COR-L47 (cell line): ENCODE measurements at regions not wholly inside any gene's neighbourhood (a gene's known extent, or its start where the extent isn't known, plus 50 kb on each side); places are given as distances from the start of the nearest gene placed in this dataset.
A peak's percentile ranks its signal among the peaks of the same experiment; 100 is the strongest.
"Not testable (repeated sequence)": the region's sequence is repeated elsewhere in the genome, so short reads cannot be mapped to it uniquely, and the experiment has no call there.

Experiments
- DNase-seq: peaks from one replicate; lab custom pipeline; 2025; lab: John Stamatoyannopoulos, UW

GRCh38 chr1:146883190-146883589 lies 54.9 kb upstream of the NBPF12 start:
- not testable (repeated sequence) for DNase-seq

- DNase-seq: not testable (repeated sequence)
These were observed 57.0 kb upstream of the NBPF12 start for GRCh38 chr1:146881096-146881495.

- not testable (repeated sequence) for DNase-seq
These were observed 74.3 kb upstream of the NBPF12 start for GRCh38 chr1:146863799-146864319.

- DNase-seq: not testable (repeated sequence)
These were observed 85.0 kb upstream of the NBPF12 start for GRCh38 chr1:146853147-146853546.

- DNase-seq: not testable (repeated sequence)
These were observed 87.7 kb upstream of the NBPF12 start for GRCh38 chr1:146850352-146850889.

- not testable (repeated sequence) for DNase-seq
These were observed 99.4 kb upstream of the NBPF12 start for GRCh38 chr1:146838725-146839124.

GRCh38 chr1:146826957-146827356 lies 111.2 kb upstream of the NBPF12 start:
- DNase-seq: not testable (repeated sequence)

GRCh38 chr1:146794236-146794635 lies 143.9 kb upstream of the NBPF12 start:
- DNase-seq: not testable (repeated sequence)

- peak; percentile 52 for DNase-seq
These were observed 145.4 kb upstream of the NBPF12 start for GRCh38 chr1:146792725-146793124.

GRCh38 chr1:146784212-146784940 lies 153.7 kb upstream of the NBPF12 start:
- not testable (repeated sequence) for DNase-seq

GRCh38 chr1:146781235-146781634 lies 156.9 kb upstream of the NBPF12 start:
- not testable (repeated sequence) for DNase-seq

- DNase-seq: peak; percentile 8
These were observed 160.1 kb upstream of the NBPF12 start for GRCh38 chr1:146777826-146778602.

- not testable (repeated sequence) for DNase-seq
These were observed 163.1 kb upstream of the NBPF12 start for GRCh38 chr1:146774988-146775387.

- DNase-seq: not testable (repeated sequence)
These were observed 163.9 kb upstream of the NBPF12 start for GRCh38 chr1:146774271-146774670.

- not testable (repeated sequence) for DNase-seq
These were observed 166.7 kb upstream of the NBPF12 start for GRCh38 chr1:146771409-146771808.

GRCh38 chr1:146770998-146771397 lies 167.1 kb upstream of the NBPF12 start:
- not testable (repeated sequence) for DNase-seq

GRCh38 chr1:146763234-146763633 lies 174.9 kb upstream of the NBPF12 start:
- not testable (repeated sequence) for DNase-seq

GRCh38 chr1:146756858-146757257 lies 181.3 kb upstream of the NBPF12 start:
- peak; percentile 51 for DNase-seq

GRCh38 chr1:146748686-146749085 lies 189.4 kb upstream of the NBPF12 start:
- DNase-seq: not testable (repeated sequence)

- DNase-seq: peak; percentile 50
These were observed 206.0 kb upstream of the NBPF12 start for GRCh38 chr1:146731981-146732680.

GRCh38 chr1:146729642-146730344 lies 208.3 kb upstream of the NBPF12 start:
- not testable (repeated sequence) for DNase-seq
